EH (cell line): ENCODE measurements at regions not wholly inside any gene's neighbourhood (a gene's known extent, or its start where the extent isn't known, plus 50 kb on each side); places are given as distances from the start of the nearest gene placed in this dataset.
"Not testable (repeated sequence)": the region's sequence is repeated elsewhere in the genome, so short reads cannot be mapped to it uniquely, and the experiment has no call there.

ENCODE experiments used
- DNase-seq: peaks from one replicate; pipeline ENCODE4 v3.0.0-alpha.2; 2015; ENCODE audit warnings: low read depth

DNA sequence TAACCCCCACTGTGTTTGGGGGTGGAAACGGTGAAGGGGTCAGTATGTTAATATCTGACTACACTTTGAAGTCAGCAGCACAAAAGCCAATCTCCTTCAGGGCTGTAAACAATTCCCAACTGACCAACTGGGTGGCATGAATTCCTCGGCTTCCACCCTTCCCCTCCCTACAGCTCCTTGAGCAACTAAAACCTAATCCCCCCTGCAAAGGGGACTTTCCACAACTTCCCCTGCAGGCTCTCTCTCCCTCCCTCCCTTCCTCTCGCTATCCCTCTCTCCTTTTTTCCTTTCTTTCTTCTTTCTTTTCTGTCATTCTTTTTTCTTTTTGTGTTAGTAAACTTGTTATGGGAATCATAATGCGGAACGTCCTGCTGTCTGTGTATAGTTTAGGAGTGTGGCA lies 65.1 kb upstream of the PTCH1 start:
- DNase-seq: no peak

DNA sequence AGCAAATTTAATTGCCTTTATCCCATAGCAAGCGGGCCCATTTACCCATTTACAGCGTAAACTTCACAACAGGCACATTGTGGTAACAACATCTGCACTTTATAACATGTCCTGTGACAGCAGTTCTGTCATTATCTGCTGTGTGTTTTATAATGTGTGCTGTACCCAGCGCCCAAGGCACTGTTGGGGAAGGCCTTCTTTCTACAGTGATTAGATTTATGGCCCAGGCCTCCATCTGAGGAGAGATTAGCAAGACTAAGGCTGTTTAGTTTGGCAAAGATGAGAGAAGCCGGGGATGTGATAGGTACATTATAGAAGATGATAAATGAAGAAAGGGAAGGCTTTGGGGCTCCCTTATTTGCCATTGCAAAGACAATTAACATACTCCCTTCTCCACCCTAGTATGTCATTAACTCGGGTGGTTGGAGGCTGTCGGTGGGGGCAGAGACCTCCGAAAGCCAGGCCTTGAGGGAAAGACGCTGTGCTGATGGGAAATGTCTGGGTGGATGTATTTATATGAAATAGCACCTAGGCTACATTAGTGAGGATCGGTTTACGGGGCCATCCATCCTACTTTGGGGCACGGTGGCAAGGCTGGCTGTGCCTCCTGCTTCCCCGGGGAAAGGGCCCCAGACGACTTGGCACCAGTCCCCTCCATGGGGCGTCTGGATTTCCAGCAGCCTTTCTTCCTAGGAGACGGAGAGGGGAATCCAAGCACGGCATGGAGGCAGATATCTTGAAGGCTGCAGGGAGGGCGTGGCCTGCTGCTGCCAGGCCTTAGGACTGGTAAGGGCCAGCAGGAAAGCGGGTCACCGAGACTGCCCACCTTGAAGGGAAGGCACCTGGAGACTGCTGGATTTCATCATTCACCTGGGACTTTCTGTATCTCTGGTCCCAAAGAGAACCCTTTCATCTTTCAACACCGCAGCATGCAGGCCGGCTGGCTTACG lies 64.3 kb upstream of the PTCH1 start:
- no peak for DNase-seq

DNA sequence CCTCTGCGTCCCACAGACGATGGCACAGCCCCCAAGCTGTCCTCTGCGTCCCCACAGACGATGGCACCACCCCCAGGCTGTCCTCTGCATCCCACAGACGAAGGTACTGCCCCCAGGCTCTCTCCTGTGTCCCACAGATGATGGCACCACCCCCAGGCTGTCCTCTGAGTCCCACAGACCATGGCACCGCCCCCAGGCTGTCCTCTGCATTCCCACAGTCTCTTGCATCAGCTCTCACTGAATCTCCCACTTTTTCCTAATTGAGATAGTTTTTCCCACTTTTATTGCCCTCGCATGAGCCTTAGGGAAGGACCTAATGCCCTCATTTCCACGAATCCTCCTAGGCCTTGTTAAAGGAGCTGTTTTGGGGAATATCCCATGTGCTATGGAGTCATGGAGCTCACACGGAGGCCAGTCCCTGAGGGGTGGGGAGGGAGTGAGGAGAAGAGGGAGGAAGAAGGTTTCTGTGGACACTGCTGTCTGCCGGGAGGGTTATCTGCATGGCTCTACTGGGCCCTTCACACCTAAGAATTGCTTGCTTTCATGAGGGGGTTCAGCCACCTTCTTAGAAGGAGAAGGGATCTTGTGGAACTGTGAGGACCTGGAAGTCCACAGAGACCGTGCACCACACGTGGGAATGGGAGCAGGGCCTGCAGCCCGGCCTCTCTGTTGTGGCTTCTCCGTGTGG lies 58.2 kb upstream of the PTCH1 start:
- no peak for DNase-seq

DNA sequence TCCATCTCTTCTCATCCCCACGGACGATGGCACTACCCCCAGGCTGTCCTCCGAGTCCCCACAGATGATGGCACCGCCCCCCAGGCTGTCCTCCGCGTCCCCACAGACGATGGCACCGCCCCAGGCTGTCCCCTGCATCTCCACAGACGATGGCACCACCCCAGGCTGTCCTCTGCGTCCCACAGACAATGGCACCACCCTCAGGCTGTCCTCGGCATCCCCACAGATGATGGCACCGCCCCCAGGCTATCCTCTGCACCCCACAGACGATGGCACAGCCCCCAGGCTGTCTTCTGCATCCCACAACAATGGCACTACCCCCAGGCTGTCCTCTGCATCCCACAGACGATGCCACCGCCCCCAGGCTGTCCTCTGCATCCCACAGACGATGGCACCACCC lies 57.4 kb upstream of the PTCH1 start:
- DNase-seq: no peak

DNA sequence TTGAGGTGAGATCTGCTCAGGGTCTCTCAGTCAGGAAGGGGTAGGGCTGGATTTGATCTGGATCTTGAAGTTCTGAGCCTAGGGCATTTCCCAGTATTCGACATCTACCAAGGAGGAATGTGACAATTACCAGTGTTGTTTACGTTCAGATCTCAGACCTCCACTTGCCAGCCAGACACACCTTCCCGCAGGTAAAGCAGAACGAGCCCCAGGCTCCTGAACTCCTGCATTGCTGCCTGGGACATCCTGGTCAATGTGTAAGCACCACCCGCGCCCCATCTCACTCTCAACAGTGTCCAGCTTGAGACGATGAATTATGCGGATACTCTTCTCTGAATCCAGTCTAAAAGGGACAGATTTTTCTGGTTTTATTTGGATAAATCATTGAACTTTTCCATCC lies 56.7 kb upstream of the PTCH1 start:
- DNase-seq: no peak

DNA sequence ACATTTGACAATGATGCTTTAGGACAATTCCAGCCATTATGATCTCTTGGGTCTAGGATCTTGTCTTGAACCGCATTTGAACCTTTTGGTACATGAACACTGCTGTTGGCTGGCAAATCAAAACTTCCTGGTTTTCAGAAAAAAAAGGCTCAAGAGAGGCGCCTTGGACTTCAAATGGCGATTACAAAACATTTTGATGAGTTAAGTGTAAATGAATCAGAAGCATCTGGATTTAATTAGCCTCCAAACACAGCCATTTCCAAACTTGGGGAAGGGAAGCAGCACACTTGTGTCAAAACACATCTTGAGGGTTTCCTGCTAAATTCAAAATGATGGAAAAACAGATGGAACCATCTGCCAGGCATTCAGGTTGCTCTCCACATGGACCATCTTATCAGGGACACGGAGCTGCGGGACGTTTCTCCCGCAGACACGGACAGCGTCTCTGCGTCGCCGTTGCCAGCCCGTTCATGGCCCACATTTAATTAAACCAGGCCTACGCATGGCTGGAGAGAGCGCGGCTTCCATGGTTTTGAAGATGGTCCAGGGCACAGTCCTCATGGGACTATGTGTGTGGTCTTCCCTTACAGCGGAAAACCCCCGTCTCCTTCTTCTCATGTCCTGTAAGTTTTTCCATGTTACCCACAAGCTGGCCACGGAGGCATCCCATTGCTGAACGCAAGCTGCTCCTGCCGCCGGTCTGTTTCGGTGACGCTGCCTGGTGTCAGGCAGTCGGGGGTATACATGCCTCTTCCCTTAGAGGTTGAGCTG lies 55.8 kb upstream of the PTCH1 start:
- peak; percentile 45 for DNase-seq

DNA sequence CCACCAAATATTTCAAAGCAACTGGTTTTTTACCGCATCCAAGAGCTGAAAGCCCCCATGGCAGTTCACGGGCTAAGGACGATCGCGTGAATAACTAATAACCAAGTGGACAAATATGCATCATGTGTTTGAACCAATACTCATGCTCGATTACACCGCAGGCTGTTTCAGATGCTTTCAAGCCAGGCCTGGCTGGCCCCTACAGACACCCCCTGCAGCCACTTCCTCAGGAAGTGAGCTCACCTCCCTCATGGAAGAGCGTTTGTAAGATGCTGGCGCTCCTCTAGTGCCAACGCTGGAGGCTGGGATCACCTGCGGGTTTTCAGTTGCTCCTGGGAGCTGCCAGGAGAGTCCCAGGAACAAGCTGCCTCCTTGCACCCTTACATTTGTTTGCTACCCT lies 53.9 kb upstream of the PTCH1 start:
- DNase-seq: no peak

DNA sequence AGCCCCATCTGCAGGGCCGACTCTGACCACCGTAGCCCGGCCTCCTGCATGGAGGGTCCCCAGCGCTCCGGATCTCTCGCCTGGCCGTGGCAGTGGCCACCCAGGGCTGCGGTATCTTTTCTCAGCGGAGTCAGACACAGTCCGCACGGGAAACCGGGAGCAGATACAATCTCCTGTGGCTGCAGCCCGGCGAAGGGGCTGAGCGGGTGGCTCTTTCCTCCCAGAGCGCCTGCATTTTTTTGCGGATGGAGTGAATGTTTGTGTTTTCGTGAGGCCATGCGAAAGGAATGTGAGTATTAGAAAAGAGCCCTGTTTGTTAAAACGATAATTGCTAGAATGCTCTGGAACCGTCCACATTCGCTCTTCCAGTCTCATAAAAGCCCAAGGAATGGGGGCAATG lies 53.4 kb upstream of the PTCH1 start:
- peak; percentile 59 for DNase-seq

DNA sequence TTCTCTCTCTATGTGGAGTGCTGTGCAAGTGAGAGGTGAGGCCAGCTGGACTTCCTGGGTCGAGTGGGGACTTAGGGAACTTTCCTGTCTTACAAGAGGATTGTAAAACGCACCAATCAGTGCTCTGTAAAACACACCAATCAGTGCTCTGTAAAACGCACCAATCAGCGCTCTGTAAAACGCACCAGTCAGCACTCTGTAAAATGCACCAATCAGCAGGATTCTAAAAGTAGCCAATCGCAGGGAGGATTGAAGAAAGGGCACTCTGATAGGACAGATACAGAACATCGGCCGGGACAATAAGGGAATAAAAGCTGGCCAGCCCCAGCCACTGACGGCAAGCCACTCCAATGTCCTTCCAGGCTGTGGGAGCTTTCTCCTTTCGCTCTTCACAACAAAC lies 52.0 kb upstream of the PTCH1 start:
- not testable (repeated sequence) for DNase-seq
